Adrenal gland (tissue), 5 donors: ENCODE measurements at regions not wholly inside any gene's neighbourhood (a gene's known extent, or its start where the extent isn't known, plus 50 kb on each side); places are given as distances from the start of the nearest gene placed in this dataset.

Source experiments
- POLR2A ChIP-seq, 2 donors: fragments of 450-650 bp; IDR thresholded peaks; one replicate each; pipeline ENCODE4 v1.6.1; 2017; ENCODE audit warnings: antibody characterized with exemption in 2 of 2, mild to moderate bottlenecking in 2 of 2, moderate library complexity in 1 of 2
- TF ChIP-seq, protein P1 (sequence below), 6 experiments: fragments of 450-650 bp in 4 of 6; fragments of 200-600 bp in 2 of 6; sonication (generic) in 1 of 6; IDR thresholded peaks; 1 replicate in 5 of 6; 2 replicates in 1 of 6; pipeline versions ENCODE4 v1.5.1 to v1.8.0; 2016 to 2021; ENCODE audit warnings: antibody characterized with exemption in 6 of 6, mild to moderate bottlenecking in 2 of 6, moderate library complexity in 1 of 6
- donor health status: DM: no; HTN: no; CAD: no.

GRCh38 chr2:126270587-126270986, 385.4 kb upstream of the GYPC start:
- TF ChIP-seq, protein P1, sequence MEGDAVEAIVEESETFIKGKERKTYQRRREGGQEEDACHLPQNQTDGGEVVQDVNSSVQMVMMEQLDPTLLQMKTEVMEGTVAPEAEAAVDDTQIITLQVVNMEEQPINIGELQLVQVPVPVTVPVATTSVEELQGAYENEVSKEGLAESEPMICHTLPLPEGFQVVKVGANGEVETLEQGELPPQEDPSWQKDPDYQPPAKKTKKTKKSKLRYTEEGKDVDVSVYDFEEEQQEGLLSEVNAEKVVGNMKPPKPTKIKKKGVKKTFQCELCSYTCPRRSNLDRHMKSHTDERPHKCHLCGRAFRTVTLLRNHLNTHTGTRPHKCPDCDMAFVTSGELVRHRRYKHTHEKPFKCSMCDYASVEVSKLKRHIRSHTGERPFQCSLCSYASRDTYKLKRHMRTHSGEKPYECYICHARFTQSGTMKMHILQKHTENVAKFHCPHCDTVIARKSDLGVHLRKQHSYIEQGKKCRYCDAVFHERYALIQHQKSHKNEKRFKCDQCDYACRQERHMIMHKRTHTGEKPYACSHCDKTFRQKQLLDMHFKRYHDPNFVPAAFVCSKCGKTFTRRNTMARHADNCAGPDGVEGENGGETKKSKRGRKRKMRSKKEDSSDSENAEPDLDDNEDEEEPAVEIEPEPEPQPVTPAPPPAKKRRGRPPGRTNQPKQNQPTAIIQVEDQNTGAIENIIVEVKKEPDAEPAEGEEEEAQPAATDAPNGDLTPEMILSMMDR (IDR thresholded peaks at IDR 0.05): no peak
- no peak for TF ChIP-seq POLR2A (IDR thresholded peaks at IDR 0.05)
